Endothelial cell of umbilical vein (primary cell): ENCODE measurements at regions not wholly inside any gene's neighbourhood (a gene's known extent, or its start where the extent isn't known, plus 50 kb on each side); places are given as distances from the start of the nearest gene placed in this dataset.

ENCODE experiments used
- BruUV-seq: library from RNA; stranded (reverse); fragments of 400-500 nt; replicated peaks from 2 replicates; lab custom pipeline; 2021; lab: Mats Ljungman, UMichigan
- CTCF ChIA-PET: fragments of 300-600, 350-600 bp; sonication (Branson Sonifier 250); formaldehyde crosslinking; loops from one replicate; lab custom pipeline; 2021; ENCODE audit warnings: antibody characterized with exemption, inconsistent platforms; lab: Charles Lee
- POLR2A ChIA-PET: fragments of 300-600, 350-600 bp; sonication (Branson Sonifier 250); formaldehyde crosslinking; loops from one replicate; lab custom pipeline; 2021; ENCODE audit warnings: antibody characterized with exemption, inconsistent platforms; lab: Charles Lee
- DNase-seq: peaks from one replicate; pipeline ENCODE4 v3.0.0-alpha.2; 2011; ENCODE audit warnings: low read depth, low spot score
- FAIRE-seq: peaks from 2 replicates; lab custom pipeline; 2011; peaks lifted over from hg19 to GRCh38; lab: Jason Lieb, UNC
- H2AFZ ChIP-seq: 2 replicates; pipeline ENCODE4 v1.6.0; 2012; ENCODE audit warnings: low read depth, low read length, control low read depth, inconsistent platforms
- H3K27ac ChIP-seq: 2 replicates; pipeline ENCODE4 v1.5.1; 2011; ENCODE audit warnings: low read depth, mild to moderate bottlenecking, control low read depth, low read length, moderate library complexity; ENCODE audit not compliant: insufficient read depth
- H3K27me3 ChIP-seq, 2 experiments: 2 replicates each; pipeline versions ENCODE4 v1.6.0 to v1.6.1; 2011; ENCODE audit warnings: low read length in 2 of 2, mixed read lengths in 1 of 2; ENCODE audit not compliant: control insufficient read depth in 2 of 2, insufficient read depth in 2 of 2
- H3K36me3 ChIP-seq, 2 experiments: 2 replicates in 1 of 2; 3 replicates in 1 of 2; pipeline ENCODE4 v1.5.1; 2011; ENCODE audit warnings: low read length in 2 of 2, mild to moderate bottlenecking in 1 of 2, moderate library complexity in 1 of 2; ENCODE audit not compliant: control insufficient read depth in 2 of 2, insufficient read depth in 2 of 2; ENCODE audit errors: extremely low read depth in 1 of 2
- H3K4me1 ChIP-seq: 3 replicates; pipeline ENCODE4 v1.5.1; 2011; ENCODE audit warnings: mild to moderate bottlenecking, low read length; ENCODE audit not compliant: control insufficient read depth, insufficient read depth; ENCODE audit errors: extremely low read depth
- H3K4me2 ChIP-seq: 2 replicates; pipeline ENCODE4 v1.6.1; 2011; ENCODE audit warnings: low read length, control low read depth, mixed read lengths; ENCODE audit not compliant: insufficient read depth
- H3K4me3 ChIP-seq, 3 experiments: fragments of 200-600 bp in 1 of 3; sonication (generic), shearing (Covaris generic) in 1 of 3; replicated peaks in 1 of 3; 2 replicates each; pipeline ENCODE4 v1.5.1; 2011 to 2016; ENCODE audit warnings: control low read depth in 3 of 3, low read length in 3 of 3, mild to moderate bottlenecking in 2 of 3, inconsistent platforms in 1 of 3, low read depth in 1 of 3, moderate library complexity in 1 of 3; ENCODE audit not compliant: insufficient read depth in 1 of 3
- H3K79me2 ChIP-seq: 2 replicates; pipeline ENCODE4 v1.6.0; 2012; ENCODE audit warnings: low read length, inconsistent platforms; ENCODE audit not compliant: control insufficient read depth, insufficient read depth
- H3K9ac ChIP-seq: replicated peaks from 2 replicates; pipeline ENCODE3; 2011; ENCODE audit warnings: low read length, control low read depth; ENCODE audit not compliant: insufficient read depth; ENCODE audit errors: extremely low read depth
- H3K9me1 ChIP-seq: replicated peaks from 3 replicates; pipeline ENCODE4 v1.6.0; 2011; ENCODE audit warnings: mild to moderate bottlenecking, low read length; ENCODE audit not compliant: control insufficient read depth, insufficient read depth; ENCODE audit errors: extremely low read depth
- H3K9me3 ChIP-seq: replicated peaks from 2 replicates; pipeline ENCODE4 v1.5.1; 2012; ENCODE audit warnings: low read length, inconsistent platforms; ENCODE audit not compliant: control insufficient read depth, insufficient read depth
- H4K20me1 ChIP-seq: replicated peaks from 2 replicates; pipeline ENCODE3; 2011; ENCODE audit warnings: mild to moderate bottlenecking, low read length; ENCODE audit not compliant: control insufficient read depth, insufficient read depth; ENCODE audit errors: extremely low read depth
- CTCF ChIP-seq, 2 donors: IDR thresholded peaks; 1 replicate in 1 of 2; 2 replicates in 1 of 2; pipeline ENCODE4 v1.5.1; 2011; ENCODE audit warnings: low read length in 2 of 2, mild to moderate bottlenecking in 2 of 2, moderate library complexity in 2 of 2, control low read depth in 1 of 2, inconsistent platforms in 1 of 2, low read depth in 1 of 2; ENCODE audit not compliant: insufficient read depth in 1 of 2; ENCODE audit errors: extremely low read depth in 1 of 2
- EZH2 ChIP-seq: IDR thresholded peaks from 2 replicates; pipeline ENCODE4 v1.6.1; 2012; ENCODE audit warnings: borderline replicate concordance, low read depth, mild to moderate bottlenecking, moderate library complexity, low read length, inconsistent platforms; ENCODE audit not compliant: severe bottlenecking
- FOS ChIP-seq: IDR thresholded peaks from 2 replicates; pipeline ENCODE4 v1.6.1; 2011; ENCODE audit warnings: mild to moderate bottlenecking, low read length, moderate library complexity, borderline replicate concordance; ENCODE audit not compliant: insufficient read depth
- GATA2 ChIP-seq: IDR thresholded peaks from 2 replicates; pipeline ENCODE4 v1.7.0; 2011; ENCODE audit warnings: low read depth, mild to moderate bottlenecking, moderate library complexity, mixed read lengths, low read length; ENCODE audit not compliant: insufficient read length, insufficient read depth
- JUN ChIP-seq: IDR thresholded peaks from 2 replicates; pipeline ENCODE4 v1.6.1; 2011; ENCODE audit warnings: borderline replicate concordance, low read depth; ENCODE audit not compliant: insufficient read length, insufficient read depth
- MAX ChIP-seq: IDR thresholded peaks from 2 replicates; pipeline ENCODE4 v1.6.1; 2011; ENCODE audit not compliant: insufficient read depth, insufficient read length
- MYC ChIP-seq: IDR thresholded peaks from one replicate; pipeline ENCODE4 v1.6.1; 2011; ENCODE audit warnings: mild to moderate bottlenecking, low read depth, low read length
- POLR2A ChIP-seq: IDR thresholded peaks from 2 replicates; pipeline ENCODE4 v1.6.1; 2012; ENCODE audit warnings: low read depth, mild to moderate bottlenecking, control low read depth, low read length
- POLR2AphosphoS5 ChIP-seq: IDR thresholded peaks from 2 replicates; pipeline ENCODE4 v1.6.1; 2012; ENCODE audit warnings: low read depth, mild to moderate bottlenecking, control low read depth, low read length, moderate library complexity; ENCODE audit not compliant: insufficient read depth
- dilution Hi-C: fragments of 300-500 bp; cut with MboI; formaldehyde crosslinking; loops from one replicate; pipeline ENCODE4 v1.15.0; 2019; ENCODE audit warnings: low sequenced_read_pairs; ENCODE audit not compliant: extremely low pct_ligation_motif_present
- intact Hi-C: fragments of 100-400 bp; cut with micrococcal nuclease; formaldehyde crosslinking; loops from one replicate; pipeline ENCODE4 v1.10.0; 2022

GRCh38 chr9:89963280-89963679, 358.5 kb downstream of the GADD45G start:
- Histone ChIP-seq H3K79me2 (no peaks in the 10 kb centered on the region), H3K4me3 (no peak overlapping the region), H3K27me3 (no peaks in the 10 kb centered on the region), H3K36me3 (no peaks in the 10 kb centered on the region), H3K4me1 (no peaks in the 10 kb centered on the region), H3K9me3 (no peaks in the 10 kb centered on the region), H3K27ac (no peak overlapping the region), H3K9me1 (no peaks in the 10 kb centered on the region), H3K9ac (no peak overlapping the region), H2AFZ (no peak overlapping the region), H3K4me2 (no peak overlapping the region), H4K20me1 (no peaks in the 10 kb centered on the region)
- dilution Hi-C loops (no loop called here), intact Hi-C loops (no loop called here)
- ChIA-PET CTCF (no interaction called here), POLR2A (no interaction called here)
- no peak for TF ChIP-seq MYC
- no peak for TF ChIP-seq POLR2A
- TF ChIP-seq JUN = no peak
- no peak for TF ChIP-seq EZH2
- no peak for TF ChIP-seq GATA2
- TF ChIP-seq POLR2AphosphoS5 = no peak
- TF ChIP-seq FOS = no peak
- no peak for TF ChIP-seq CTCF (IDR thresholded peaks at IDR 0.05; ENCODE audit: extremely low read depth in 1 of 2, insufficient read depth in 1 of 2, low read depth in 1 of 2, low read length in 2 of 2)
- TF ChIP-seq MAX = no peak
- DNase-seq (no peak), FAIRE-seq (no peak)
- BruUV-seq = no TSS peak
